ENCODE measurements at regions not wholly inside any gene's neighbourhood (a gene's known extent, or its start where the extent isn't known, plus 50 kb on each side); places are given as distances from the start of the nearest gene placed in this dataset.

DNA sequence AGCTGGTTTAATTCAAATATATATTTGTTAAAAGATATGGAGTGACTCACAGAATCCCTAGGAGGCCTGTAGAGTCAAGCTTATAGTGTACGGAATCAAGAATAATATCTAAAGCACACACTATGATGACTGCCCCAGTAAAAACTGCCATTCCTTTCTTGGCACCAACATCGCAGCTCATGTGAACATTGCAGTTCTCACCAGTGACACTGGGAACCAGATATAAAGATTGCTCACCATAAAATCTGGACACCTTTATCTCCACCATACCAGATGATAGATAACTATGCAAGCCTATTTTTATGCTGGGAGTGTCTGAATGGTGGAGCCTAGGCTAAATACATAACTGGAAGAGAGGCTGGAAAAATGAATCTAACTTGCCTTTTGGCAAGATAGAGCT lies 463.9 kb upstream of the TBX3 start:
- TF ChIP-seq POLR2A (IDR thresholded peaks at IDR 0.05; ENCODE audit: borderline replicate concordance, extremely low read depth, insufficient read depth, insufficient read length) (no peak), ATF3 (IDR thresholded peaks at IDR 0.05) (no peak), SIN3A (IDR thresholded peaks at IDR 0.05; ENCODE audit: low read depth) (no peak), REST (IDR thresholded peaks at IDR 0.05; ENCODE audit: low read depth) (no peak), EGR1 (IDR thresholded peaks at IDR 0.05; ENCODE audit: low read depth) (no peak), CEBPB (IDR thresholded peaks at IDR 0.05; ENCODE audit: low read depth) (no peak)
- TF ChIP-seq, protein P1, sequence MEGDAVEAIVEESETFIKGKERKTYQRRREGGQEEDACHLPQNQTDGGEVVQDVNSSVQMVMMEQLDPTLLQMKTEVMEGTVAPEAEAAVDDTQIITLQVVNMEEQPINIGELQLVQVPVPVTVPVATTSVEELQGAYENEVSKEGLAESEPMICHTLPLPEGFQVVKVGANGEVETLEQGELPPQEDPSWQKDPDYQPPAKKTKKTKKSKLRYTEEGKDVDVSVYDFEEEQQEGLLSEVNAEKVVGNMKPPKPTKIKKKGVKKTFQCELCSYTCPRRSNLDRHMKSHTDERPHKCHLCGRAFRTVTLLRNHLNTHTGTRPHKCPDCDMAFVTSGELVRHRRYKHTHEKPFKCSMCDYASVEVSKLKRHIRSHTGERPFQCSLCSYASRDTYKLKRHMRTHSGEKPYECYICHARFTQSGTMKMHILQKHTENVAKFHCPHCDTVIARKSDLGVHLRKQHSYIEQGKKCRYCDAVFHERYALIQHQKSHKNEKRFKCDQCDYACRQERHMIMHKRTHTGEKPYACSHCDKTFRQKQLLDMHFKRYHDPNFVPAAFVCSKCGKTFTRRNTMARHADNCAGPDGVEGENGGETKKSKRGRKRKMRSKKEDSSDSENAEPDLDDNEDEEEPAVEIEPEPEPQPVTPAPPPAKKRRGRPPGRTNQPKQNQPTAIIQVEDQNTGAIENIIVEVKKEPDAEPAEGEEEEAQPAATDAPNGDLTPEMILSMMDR (IDR thresholded peaks at IDR 0.05 in 2 of 3, conservative IDR thresholded peaks at IDR 0.05 in 1 of 3; ENCODE audit: borderline replicate concordance in 1 of 3, insufficient read depth in 1 of 3, low read depth in 2 of 3, low read length in 2 of 3) = no peak

Data from HCT116 (cell line).